CD4-positive, alpha-beta T cell treated with Interferon alpha-2 for 1 hour (primary cell): ENCODE measurements at regions not wholly inside any gene's neighbourhood (a gene's known extent, or its start where the extent isn't known, plus 50 kb on each side); places are given as distances from the start of the nearest gene placed in this dataset.
"Not testable (repeated sequence)": the region's sequence is repeated elsewhere in the genome, so short reads cannot be mapped to it uniquely, and the experiment has no call there.

Experiments
- DNase-seq, 2 donors: peaks; one replicate each; pipeline ENCODE4 v3.0.0-alpha.2; 2020 to 2022

- no peak for DNase-seq
These were observed 115.1 kb upstream of the KIF2A start for GRCh38 chr5:62190931-62191330.

- no peak for DNase-seq
These were observed 113.0 kb upstream of the KIF2A start for GRCh38 chr5:62192958-62193357.

GRCh38 chr5:62196532-62196931 lies 109.5 kb upstream of the KIF2A start:
- DNase-seq = not testable (repeated sequence)

GRCh38 chr5:62197697-62198096 lies 108.3 kb upstream of the KIF2A start:
- DNase-seq = no peak

GRCh38 chr5:62198421-62198820 lies 107.6 kb upstream of the KIF2A start:
- no peak for DNase-seq

- no peak for DNase-seq
These were observed 106.0 kb upstream of the KIF2A start for GRCh38 chr5:62199792-62200716.

- DNase-seq = no peak
These were observed 99.7 kb upstream of the KIF2A start for GRCh38 chr5:62206150-62206829.

- DNase-seq = no peak
These were observed 97.7 kb upstream of the KIF2A start for GRCh38 chr5:62208218-62208852.

- no peak for DNase-seq
These were observed 94.6 kb upstream of the KIF2A start for GRCh38 chr5:62211405-62211804.

GRCh38 chr5:62212648-62213047 lies 93.4 kb upstream of the KIF2A start:
- DNase-seq = no peak

- no peak for DNase-seq
These were observed 91.3 kb upstream of the KIF2A start for GRCh38 chr5:62214701-62215100.

- not testable (repeated sequence) for DNase-seq
These were observed 89.4 kb upstream of the KIF2A start for GRCh38 chr5:62216603-62217002.

GRCh38 chr5:62217095-62217494 lies 88.9 kb upstream of the KIF2A start:
- not testable (repeated sequence) for DNase-seq

- not testable (repeated sequence) for DNase-seq
These were observed 87.1 kb upstream of the KIF2A start for GRCh38 chr5:62218860-62219259.

- DNase-seq = not testable (repeated sequence)
These were observed 84.1 kb upstream of the KIF2A start for GRCh38 chr5:62221881-62222280.

GRCh38 chr5:62222305-62222704 lies 83.7 kb upstream of the KIF2A start:
- not testable (repeated sequence) for DNase-seq

GRCh38 chr5:62223312-62223670 lies 82.7 kb upstream of the KIF2A start:
- DNase-seq = peak; percentile 80 to 86

- peak in 1 of 2 donors; percentile 31 for DNase-seq
These were observed 80.9 kb upstream of the KIF2A start for GRCh38 chr5:62224987-62225601.

GRCh38 chr5:62230876-62231388 lies 75.1 kb upstream of the KIF2A start:
- DNase-seq = not testable (repeated sequence)

- DNase-seq = no peak
These were observed 74.4 kb upstream of the KIF2A start for GRCh38 chr5:62231576-62231975.

GRCh38 chr5:62232218-62232617 lies 73.8 kb upstream of the KIF2A start:
- DNase-seq = not testable (repeated sequence)

GRCh38 chr5:62233083-62234046 lies 72.6 kb upstream of the KIF2A start:
- not testable (repeated sequence) for DNase-seq
